ENCODE measurements at regions not wholly inside any gene's neighbourhood (a gene's known extent, or its start where the extent isn't known, plus 50 kb on each side); places are given as distances from the start of the nearest gene placed in this dataset.

GRCh38 chr5:100641833-100642232 lies 106.7 kb downstream of the FAM174A start:
- TF ChIP-seq, protein P1, sequence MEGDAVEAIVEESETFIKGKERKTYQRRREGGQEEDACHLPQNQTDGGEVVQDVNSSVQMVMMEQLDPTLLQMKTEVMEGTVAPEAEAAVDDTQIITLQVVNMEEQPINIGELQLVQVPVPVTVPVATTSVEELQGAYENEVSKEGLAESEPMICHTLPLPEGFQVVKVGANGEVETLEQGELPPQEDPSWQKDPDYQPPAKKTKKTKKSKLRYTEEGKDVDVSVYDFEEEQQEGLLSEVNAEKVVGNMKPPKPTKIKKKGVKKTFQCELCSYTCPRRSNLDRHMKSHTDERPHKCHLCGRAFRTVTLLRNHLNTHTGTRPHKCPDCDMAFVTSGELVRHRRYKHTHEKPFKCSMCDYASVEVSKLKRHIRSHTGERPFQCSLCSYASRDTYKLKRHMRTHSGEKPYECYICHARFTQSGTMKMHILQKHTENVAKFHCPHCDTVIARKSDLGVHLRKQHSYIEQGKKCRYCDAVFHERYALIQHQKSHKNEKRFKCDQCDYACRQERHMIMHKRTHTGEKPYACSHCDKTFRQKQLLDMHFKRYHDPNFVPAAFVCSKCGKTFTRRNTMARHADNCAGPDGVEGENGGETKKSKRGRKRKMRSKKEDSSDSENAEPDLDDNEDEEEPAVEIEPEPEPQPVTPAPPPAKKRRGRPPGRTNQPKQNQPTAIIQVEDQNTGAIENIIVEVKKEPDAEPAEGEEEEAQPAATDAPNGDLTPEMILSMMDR (conservative IDR thresholded peaks at IDR 0.05; ENCODE audit: low read depth, low read length) = no peak
- no peak for DNase-seq (ENCODE audit: low read depth)
- no peak overlapping the region for H3K4me3 ChIP-seq (ENCODE audit: low read length)

DNA sequence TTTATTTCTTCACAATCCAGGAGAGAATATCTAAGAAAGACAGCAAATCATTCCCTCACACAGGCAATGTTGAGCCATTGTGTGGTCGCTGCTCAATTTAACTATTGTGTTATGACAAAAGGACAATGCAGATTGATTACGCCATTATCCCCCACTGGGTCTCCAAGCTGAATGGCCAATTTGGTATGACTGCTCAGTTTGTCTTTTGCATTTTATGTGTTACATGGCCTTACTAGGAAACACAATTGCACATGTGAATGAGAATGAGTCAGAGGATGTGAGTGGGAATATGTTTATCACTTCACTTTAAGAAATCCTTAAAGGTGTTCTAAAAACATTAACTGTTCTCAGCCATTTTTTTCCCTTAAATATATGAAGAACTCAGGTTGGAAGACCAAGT lies 108.3 kb downstream of the FAM174A start:
- no peak overlapping the region for H3K4me3 ChIP-seq (ENCODE audit: low read length)
- TF ChIP-seq, protein P1 (conservative IDR thresholded peaks at IDR 0.05; ENCODE audit: low read depth, low read length) = no peak
- no peak for DNase-seq (ENCODE audit: low read depth)

DNA sequence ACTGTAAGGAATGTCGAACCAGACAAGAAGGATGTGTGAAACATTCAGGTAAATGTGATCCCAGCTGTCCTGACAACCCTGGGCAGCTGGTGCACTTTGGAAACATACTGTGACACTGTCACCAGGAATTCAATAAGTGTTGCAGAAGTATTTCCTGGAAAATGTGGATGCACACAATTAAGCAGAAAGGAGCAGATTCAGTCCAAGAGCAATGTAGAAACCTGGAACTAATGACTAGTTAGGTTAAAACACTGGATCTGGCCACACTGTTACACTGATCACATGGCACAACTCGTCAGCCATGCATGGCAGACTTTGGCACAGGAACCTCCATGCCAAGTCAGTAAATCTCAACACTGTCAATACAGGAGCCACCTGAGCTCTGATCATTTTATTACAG lies 109.0 kb downstream of the FAM174A start:
- TF ChIP-seq, protein P1 (conservative IDR thresholded peaks at IDR 0.05; ENCODE audit: low read depth, low read length) = no peak
- no peak for DNase-seq (ENCODE audit: low read depth)
- H3K4me3 ChIP-seq (ENCODE audit: low read length) = no peak overlapping the region

GRCh38 chr5:100644776-100645175 lies 109.6 kb downstream of the FAM174A start:
- no peak for DNase-seq (ENCODE audit: low read depth)
- TF ChIP-seq, protein P1 (conservative IDR thresholded peaks at IDR 0.05; ENCODE audit: low read depth, low read length) = no peak
- no peak overlapping the region for H3K4me3 ChIP-seq (ENCODE audit: low read length)

DNA sequence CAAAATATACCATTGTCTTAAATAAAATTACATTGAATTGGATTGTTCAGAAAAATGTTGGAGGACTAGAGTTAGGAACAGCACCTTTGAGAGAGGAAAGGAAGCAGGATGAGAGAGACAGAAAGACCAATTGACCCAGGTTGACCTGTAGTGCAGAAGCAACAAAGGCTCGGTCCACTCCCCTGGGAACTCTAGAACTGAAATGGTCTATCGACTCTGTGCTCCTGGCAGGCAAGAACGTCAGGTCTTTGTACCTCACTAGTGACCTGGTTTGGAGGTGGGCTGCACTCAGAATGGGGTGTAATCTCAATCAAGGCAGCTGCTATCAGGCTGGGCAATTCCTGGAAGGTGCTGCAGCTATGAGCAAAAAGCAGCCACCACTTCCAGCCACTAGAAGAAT lies 110.8 kb downstream of the FAM174A start:
- H3K4me3 ChIP-seq (ENCODE audit: low read length) = no peak overlapping the region
- TF ChIP-seq, protein P1 (conservative IDR thresholded peaks at IDR 0.05; ENCODE audit: low read depth, low read length) = no peak
- DNase-seq (ENCODE audit: low read depth) = no peak

- no peak overlapping the region for H3K4me3 ChIP-seq (ENCODE audit: low read length)
- TF ChIP-seq, protein P1 (conservative IDR thresholded peaks at IDR 0.05; ENCODE audit: low read depth, low read length) = no peak
- DNase-seq (ENCODE audit: low read depth) = no peak
Measured at GRCh38 chr5:100646691-100647090, 111.5 kb downstream of the FAM174A start.

GRCh38 chr5:100647461-100648230 lies 112.5 kb downstream of the FAM174A start:
- TF ChIP-seq, protein P1 (conservative IDR thresholded peaks at IDR 0.05; ENCODE audit: low read depth, low read length) = no peak
- no peak overlapping the region for H3K4me3 ChIP-seq (ENCODE audit: low read length)
- DNase-seq (ENCODE audit: low read depth) = no peak

Measured in retinal pigment epithelial cell (primary cell).